ENCODE measurements at regions not wholly inside any gene's neighbourhood (a gene's known extent, or its start where the extent isn't known, plus 50 kb on each side); places are given as distances from the start of the nearest gene placed in this dataset.

- TF ChIP-seq CTCF (IDR thresholded peaks at IDR 0.05) (no peak), POLR2A (IDR thresholded peaks at IDR 0.05) (no peak)
Observed at GRCh38 chr10:111558211-111558610, 481.4 kb downstream of the ADRA2A start.

Data from lower leg skin (tissue), 3 donors.